Pulmonary artery endothelial cell (primary cell): ENCODE measurements at regions not wholly inside any gene's neighbourhood (a gene's known extent, or its start where the extent isn't known, plus 50 kb on each side); places are given as distances from the start of the nearest gene placed in this dataset.

ENCODE experiments used
- DNase-seq: peaks from one replicate; pipeline ENCODE4 v3.0.0-alpha.2; 2011; ENCODE audit warnings: low read depth, low spot score

GRCh38 chr5:67306965-67307607 lies 110.5 kb upstream of the CD180 start:
- no peak for DNase-seq

DNA sequence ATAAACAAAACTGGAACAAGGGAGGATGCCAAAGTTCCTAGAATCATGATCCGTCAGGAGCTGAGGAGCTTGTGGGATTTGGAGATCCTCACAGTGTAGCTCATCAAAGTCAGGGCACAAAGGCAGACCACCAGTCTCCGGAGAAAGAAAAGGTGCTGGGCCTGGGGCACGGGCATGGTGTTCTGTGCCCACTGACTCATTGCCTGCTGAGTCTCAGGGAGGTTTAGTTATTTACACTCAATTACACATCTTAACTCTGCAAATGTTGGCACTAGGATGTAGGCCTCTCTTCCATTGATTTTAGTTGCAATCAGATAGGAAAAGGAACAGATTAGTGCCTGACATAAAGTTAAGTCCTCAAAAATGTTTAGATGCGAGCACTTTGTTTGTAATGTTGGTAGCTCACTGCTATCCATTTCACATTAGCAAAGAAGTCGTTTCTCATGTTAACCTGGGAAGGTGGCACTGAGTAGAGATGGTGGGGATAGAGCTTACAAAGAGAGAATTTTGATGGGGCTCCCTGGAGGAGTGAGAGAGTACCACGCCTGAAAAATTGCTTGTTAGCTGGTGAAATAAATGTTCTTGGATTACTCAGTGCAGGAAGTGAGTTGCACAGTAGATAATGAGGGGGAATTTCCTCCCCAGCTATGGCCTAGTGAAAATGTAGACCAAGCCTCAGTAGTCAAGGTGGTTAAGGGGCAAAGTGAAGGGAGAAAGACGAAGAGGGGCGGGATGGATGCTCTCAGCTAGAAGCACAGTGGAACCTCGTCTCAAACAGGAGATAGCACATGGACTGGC lies 109.5 kb upstream of the CD180 start:
- no peak for DNase-seq

GRCh38 chr5:67305401-67305800 lies 108.8 kb upstream of the CD180 start:
- no peak for DNase-seq

- peak; percentile 60 for DNase-seq
Observed at GRCh38 chr5:67303356-67303755, 106.8 kb upstream of the CD180 start.

GRCh38 chr5:67301285-67301903 lies 104.8 kb upstream of the CD180 start:
- peak; percentile 66 for DNase-seq

GRCh38 chr5:67300326-67300725 lies 103.7 kb upstream of the CD180 start:
- no peak for DNase-seq

GRCh38 chr5:67299231-67299735 lies 102.7 kb upstream of the CD180 start:
- DNase-seq = no peak

DNA sequence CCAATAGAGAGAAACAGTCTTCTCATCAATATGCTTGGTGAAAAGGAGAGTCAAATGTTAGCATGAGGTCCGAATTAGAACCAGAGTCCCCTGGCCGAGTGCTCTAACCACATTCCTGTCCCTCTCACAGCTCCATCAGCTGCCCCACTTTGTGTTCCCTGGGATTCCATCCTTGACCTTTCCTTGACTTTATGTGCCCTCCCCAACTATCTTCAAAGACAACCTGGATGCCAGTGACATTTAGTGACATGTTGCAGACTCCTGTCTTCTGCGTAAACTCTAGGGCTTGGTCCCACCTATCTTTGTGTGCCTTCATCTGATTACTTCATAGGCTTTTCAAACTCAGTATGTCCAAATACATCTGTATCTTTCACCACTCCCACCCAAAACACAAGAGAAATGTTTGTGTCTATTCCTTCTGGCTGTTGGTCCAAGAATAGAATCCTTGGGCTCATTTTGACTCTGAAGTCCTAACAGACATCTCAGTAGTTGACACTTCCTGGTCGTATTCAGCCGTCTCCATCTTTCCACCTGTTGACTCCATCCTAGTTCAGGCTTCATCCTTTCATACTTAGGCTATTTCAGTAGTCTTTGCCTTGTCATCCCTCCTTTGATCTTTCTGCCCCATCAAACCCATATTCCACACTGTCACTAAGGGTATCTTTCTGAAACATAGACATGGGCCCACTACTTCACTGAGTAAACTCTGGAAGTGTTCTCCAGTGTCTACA lies 101.4 kb upstream of the CD180 start:
- no peak for DNase-seq

DNA sequence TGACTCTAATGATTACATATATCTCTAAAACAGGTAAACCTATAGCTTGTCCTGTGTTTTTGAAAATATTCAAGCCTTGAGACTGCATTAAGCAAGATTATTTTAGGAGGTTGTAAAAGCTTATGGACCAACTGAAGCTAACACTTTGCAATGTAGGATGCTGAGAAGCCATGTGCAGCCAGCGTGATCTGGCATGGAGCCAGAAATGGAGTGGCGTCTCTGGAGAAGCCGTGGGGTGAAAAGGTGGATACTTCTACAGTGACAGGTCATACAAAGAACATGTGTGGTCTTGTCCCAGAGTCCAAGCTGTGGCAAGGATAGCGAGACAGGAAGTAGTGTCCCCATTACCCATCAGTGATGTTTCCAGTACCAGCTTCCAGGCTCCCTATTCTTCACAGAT lies 100.8 kb upstream of the CD180 start:
- DNase-seq = no peak

DNA sequence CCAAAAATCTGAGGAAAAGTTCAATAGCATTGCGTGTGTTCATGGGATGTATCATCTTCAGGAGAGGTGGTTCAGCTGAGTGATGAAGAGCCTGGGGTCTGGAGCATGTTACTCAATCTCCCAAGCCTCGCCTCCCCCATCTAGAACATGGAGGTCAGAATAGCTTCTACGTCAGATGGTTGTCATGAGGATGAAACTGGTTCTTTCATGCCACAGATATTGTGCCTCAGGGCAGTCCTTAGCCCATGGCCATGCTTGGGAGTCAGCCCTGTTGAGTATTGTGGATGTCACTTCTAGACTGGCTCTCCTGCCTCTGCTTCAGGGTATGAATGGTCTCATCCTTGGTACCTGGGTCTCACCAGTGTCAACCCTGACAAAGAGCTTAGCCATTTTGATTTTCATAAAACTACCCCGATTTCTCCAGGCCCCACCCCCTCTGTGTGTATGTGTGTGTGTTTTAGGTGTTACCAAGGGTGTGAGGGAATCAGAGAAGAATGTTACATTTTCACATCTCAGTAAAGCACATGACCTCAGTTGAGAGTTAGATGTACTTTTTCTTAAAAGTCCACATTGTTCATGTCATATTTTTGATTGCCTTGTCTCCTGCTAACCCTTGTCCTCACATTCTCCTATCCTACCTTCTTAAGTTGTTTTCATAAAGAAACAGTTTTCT lies 97.8 kb upstream of the CD180 start:
- DNase-seq = no peak

GRCh38 chr5:67293226-67293625 lies 96.6 kb upstream of the CD180 start:
- no peak for DNase-seq

DNA sequence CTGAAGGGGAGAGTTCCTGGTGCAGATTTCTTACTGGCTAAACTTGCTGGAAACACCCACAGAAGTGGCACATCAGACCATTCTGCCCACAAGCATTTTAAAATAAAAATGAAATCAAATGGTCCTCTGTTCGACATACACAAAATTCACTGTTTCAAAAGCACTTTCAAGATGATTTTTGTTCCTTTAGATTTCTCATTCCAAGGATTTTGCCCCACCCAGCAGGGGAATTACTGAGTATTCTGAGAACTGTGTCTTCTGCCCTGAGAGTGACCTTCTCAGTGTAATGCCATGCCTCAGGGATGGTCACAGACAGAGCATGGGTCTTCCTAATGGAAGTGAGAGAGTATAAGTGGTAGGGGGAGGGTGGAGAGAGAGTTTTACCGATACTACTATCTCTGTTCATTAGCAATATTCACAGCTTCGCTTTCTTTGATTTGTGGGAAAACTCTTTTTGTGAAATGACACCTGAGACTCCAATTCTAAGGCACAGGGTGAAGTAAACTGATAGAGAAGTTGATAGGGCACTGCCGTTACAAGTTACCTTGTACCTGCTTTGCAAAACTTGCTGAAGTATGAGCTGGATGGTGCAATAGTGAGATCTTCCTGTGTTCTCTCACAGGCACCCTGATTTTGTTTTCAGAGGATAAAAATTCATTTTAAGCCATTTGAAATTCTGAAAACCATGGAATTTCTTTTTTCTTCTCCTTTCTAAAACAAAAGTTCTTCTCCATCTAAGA lies 95.8 kb upstream of the CD180 start:
- DNase-seq = no peak

DNA sequence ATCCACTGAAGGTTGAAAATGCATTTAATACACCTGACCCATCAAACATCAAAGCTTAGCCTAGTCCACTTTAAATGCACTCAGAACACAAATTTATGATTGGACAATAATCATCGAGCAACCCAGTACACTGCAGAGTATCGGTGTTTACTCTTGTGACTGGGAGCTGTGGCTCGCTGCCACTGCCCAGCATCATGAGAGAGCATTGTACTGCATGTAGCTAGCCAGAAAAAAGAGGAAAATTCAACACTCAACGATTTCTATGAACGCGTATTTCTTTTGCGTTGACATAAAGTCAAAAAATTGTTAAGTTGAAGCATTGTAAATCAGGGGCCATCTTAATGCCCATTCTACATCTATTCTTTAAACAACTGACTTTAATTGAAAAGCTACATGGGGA lies 95.1 kb upstream of the CD180 start:
- no peak for DNase-seq

DNA sequence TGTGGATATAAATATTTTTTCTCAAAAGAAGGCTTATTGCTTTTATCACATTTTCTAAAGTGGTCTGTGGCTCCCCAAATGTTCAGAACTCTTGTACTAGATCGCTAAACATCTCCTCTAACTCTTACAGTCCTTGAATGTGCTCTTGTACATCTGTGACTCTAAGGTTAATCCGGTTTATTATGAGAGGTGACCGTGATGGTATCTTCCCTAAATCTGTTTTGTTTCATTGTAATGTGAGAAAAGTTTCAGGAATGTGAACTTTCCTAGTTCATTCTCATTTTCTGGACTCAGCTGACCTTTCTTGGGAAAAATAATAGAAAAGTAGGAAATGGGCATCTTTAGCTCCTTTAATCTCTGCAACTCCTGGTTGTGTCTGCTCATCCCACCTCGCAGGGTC lies 94.5 kb upstream of the CD180 start:
- no peak for DNase-seq

DNA sequence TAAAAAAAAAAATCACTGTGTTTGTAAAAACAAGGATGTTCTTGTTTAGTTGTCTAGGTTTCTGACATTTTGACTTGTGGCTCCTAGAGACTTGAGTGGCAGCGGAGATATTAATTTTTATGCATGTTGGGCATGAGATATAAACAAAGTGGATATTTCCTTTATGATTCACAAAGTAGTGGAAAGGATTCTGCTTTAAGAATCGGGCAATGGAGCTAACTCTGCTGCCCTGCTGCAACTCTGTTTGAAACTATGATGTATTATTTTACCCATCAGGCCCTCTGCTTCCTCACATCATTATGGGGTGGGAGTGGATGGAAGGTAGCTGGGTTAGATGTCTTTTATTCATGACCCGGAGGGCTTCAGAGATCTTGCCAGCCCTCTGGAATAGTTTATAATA lies 94.1 kb upstream of the CD180 start:
- DNase-seq = no peak

- DNase-seq = no peak
Observed at GRCh38 chr5:67289763-67290521, 93.3 kb upstream of the CD180 start.

DNA sequence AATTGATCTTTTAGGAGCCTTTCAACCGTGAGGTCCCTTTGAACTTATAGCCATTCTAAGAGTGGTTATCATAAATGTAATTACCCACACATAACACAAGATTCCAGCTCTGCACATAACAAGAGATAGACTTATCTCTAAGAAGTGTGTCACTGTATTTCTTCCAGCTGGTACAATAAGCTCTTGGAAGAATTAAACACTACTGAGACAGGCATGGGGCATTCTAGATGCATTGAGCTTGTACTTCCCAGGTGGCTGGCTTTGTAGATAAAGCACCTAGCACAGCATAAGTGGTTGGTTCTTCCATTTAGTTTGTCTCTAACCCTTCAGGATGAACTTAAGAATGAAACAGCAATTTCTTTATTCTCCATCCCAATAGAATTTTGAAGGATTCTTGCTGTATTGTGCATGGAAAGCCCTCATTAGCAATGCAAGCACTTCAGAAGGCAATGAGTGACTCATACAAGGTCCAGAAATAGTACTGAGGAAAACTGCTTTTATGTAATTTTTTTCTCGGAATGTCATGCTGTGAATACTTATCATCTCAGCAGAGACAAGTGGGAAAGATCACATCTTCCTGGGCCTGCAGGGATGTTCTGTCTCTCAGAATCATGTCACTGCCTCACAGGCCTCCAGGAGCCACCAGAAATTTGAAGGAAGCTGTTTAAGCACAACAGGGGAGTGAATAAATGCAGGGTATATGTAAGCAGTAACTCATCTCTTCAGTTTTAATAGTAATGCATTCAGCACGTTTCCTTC lies 91.1 kb upstream of the CD180 start:
- no peak for DNase-seq

DNA sequence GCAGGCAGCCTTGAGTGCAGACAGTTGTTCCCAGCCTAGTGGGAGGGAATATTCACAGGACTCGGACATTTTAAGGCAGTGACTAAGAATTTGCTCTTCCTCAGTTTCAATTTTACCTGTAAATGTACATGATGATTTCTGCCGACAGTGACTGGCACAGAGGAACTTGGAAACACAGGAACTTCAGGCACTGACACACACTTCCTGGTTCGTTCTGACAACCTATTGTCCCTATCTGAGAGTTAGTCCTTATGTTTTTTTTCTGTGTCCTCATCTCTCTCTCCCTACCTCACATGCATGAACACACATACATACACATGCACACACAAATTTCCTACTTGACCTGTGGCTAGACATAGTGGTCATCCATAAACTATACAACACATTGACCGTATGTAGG lies 89.4 kb upstream of the CD180 start:
- DNase-seq = no peak

DNA sequence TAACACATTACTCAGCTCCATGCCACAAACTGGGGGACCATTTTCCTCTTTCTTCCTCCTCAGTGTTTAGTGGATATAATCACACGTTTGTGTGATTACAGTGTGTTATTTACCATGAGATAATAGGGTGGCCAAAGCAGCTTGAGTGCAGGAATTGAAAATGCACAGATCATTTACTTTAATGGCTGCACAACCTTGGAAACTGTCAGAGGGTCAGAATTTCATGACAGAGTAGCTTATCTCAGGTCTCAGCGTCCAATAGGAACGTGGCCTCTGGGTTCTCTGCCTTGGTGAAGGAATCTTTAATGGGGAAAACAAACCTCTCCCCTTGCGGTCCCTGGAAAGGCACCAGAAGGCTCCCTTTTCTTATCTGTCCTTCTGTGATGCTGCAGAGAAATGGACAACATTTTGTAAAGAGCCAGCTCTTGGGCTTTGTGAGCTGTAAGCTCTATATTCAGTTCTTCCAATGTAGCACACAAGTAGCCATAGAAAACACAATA lies 87.4 kb upstream of the CD180 start:
- DNase-seq = no peak
